Large intestine (tissue), 3 donors: ENCODE measurements at regions not wholly inside any gene's neighbourhood (a gene's known extent, or its start where the extent isn't known, plus 50 kb on each side); places are given as distances from the start of the nearest gene placed in this dataset.

Source experiments
- DNase-seq, 2 donors: peaks; one replicate each; pipeline versions ENCODE4 v3.0.0 to v3.0.0-alpha.2; 2013
- H3K27ac ChIP-seq: one replicate; pipeline ENCODE4 v1.5.1; 2013; ENCODE audit warnings: low read length
- H3K27me3 ChIP-seq: 2 replicates; pipeline ENCODE4 v1.6.1; 2013; ENCODE audit warnings: low read length; ENCODE audit not compliant: control insufficient read depth, insufficient read depth
- H3K36me3 ChIP-seq: 2 replicates; pipeline ENCODE4 v1.6.1; 2013; ENCODE audit warnings: low read length; ENCODE audit not compliant: control insufficient read depth, insufficient read depth
- H3K4me1 ChIP-seq: one replicate; pipeline ENCODE4 v1.6.1; 2013; ENCODE audit warnings: low read length; ENCODE audit not compliant: control insufficient read depth, insufficient read depth
- H3K4me3 ChIP-seq: one replicate; pipeline ENCODE4 v1.5.1; 2013; ENCODE audit warnings: low read length
- H3K9me3 ChIP-seq: one replicate; pipeline ENCODE4 v1.6.1; 2013; ENCODE audit warnings: mild to moderate bottlenecking, low read depth, low read length, moderate library complexity; ENCODE audit not compliant: control insufficient read depth
- WGBS: methylation state at CpG from one replicate; pipeline ENCODE4 v1.1.5; 2013; ENCODE audit warnings: low lambda C conversion rate; ENCODE audit not compliant: insufficient coverage; 5-methylcytosine and 5-hydroxymethylcytosine counted together

DNA sequence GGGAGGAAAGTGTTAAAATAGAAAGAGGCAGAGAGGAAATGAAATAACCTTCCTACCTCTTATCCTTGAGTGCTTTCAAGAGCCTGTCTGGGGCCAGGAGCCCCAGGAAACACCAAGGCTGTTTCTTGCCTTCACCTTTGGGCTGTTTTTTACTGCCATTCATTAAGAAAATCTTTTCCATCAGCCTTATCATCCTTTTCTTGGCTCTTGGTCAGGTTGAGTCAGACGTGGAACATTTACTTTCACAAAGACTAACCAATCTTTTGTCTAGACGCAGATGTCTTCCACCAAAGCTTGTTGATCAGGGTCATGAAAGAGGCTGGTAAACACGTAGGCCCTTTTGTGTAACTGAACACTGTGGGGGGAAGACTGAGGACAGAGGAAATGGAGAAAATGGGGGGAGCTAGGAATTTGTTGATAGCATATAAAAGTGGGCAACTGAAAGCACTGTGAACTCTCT is 151.0 kb upstream of the THBS1 start:
- Histone ChIP-seq H3K4me3 (no peak overlapping the region), H3K36me3 (no peaks in the 10 kb centered on the region), H3K4me1 (peaks cover 9% of the 10 kb centered on the region), H3K9me3 (no peaks in the 10 kb centered on the region), H3K27me3 (no peaks in the 10 kb centered on the region), H3K27ac (peak overlapping the region; percentile 13)
- peak in 1 of 2 donors; percentile 65 for DNase-seq
- WGBS, result no CpG with 5 or more reads among the region's 3 CpGs

DNA sequence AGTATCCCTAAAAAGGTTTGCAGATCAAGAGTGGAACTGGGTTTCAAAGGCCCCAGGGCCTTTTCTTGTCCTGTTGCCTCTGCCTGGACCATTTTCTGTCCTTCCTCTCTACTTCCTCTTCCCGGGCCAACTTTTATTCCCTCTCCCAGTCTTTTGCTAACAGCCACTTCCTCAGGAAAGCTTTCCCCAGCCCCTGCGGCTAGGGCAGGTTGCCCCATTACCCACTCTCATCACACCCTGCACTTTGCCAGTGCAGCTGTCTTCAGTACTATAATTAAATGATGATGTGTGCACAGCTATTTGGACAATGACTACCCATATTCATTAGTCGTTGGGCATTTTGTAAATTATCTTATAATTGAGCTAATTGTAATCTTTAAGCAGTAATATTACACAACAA is 150.5 kb upstream of the THBS1 start:
- no peaks in the 10 kb centered on the region for H3K36me3 ChIP-seq
- peak overlapping the region; percentile 13 for H3K27ac ChIP-seq
- no peaks in the 10 kb centered on the region for H3K9me3 ChIP-seq
- no peaks in the 10 kb centered on the region for H3K27me3 ChIP-seq
- WGBS, result 100% methylated on average over 1 of the region's 3 CpGs
- H3K4me1 ChIP-seq, result peaks cover 9% of the 10 kb centered on the region
- H3K4me3 ChIP-seq, result no peak overlapping the region
- DNase-seq, result no peak

DNA sequence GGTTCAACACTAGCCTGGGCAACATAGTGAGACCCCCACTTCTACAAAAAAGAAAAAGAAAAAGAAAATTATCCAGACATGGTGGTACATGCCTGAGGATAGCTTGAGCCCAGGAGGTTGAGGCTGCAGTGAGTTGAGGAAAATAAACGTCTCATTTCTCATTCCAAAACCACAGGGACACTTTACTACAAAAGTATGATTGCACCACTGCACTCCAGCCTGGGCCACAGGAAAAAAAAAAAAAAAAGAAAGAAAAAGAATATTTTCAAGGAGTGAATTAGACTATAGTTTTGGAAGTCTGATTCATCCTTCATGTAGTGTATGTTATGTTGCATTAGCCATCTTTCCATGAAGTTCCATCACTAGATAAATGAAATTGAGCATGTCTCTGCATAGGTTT is 149.5 kb upstream of the THBS1 start:
- Histone ChIP-seq H3K9me3 (no peaks in the 10 kb centered on the region), H3K27ac (no peak overlapping the region), H3K4me1 (peaks cover 9% of the 10 kb centered on the region), H3K4me3 (no peak overlapping the region), H3K27me3 (no peaks in the 10 kb centered on the region), H3K36me3 (no peaks in the 10 kb centered on the region)
- DNase-seq, result no peak
- WGBS, result 89% methylated on average over 1 of the region's 1 CpG

DNA sequence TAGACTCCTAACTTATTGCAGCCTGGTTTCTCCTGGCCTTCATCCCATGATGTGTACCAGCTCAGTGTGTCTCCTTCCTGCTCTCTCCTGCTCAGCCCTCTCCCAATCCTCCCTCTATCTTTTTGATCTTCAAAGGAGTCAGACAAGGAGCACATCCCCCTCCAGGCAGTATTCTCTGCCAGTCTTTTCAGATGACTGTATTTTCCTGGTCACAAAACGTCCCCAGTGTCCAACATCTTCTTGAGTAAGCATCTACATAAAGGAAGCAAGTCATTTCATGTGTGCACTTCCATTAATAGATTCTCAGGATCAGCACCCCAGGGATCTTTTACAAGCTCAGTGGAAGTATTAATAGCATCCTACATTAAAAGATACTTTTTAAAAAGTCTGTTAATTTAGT is 148.9 kb upstream of the THBS1 start:
- Histone ChIP-seq H3K4me1 (peaks cover 9% of the 10 kb centered on the region), H3K36me3 (no peaks in the 10 kb centered on the region), H3K27me3 (no peaks in the 10 kb centered on the region), H3K4me3 (no peak overlapping the region), H3K27ac (no peak overlapping the region), H3K9me3 (no peaks in the 10 kb centered on the region)
- WGBS, result 60% methylated on average over 1 of the region's 1 CpG
- DNase-seq, result no peak

DNA sequence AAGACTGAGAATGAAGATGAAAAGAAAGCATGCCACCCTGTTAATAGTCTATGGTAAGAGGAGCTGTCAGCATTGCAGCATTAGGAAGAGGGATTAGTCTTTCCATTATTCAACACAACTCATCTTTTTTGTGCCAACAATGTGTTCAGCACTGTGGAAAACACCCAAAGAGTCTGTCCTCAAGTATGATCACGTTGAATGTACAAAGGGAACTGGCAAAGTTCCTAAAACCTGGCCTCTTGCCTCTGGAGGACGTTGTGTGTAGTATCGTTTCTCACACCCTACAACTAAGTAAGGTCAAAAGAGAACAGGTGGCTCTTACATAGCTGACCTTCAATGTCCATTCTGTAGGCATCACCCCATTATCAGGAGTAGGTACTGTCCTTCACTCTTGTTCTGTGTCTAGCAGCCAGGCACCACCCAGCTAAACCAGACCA is 147.9 kb upstream of the THBS1 start:
- no peak overlapping the region for H3K27ac ChIP-seq
- no peaks in the 10 kb centered on the region for H3K36me3 ChIP-seq
- no CpG with 5 or more reads among the region's 3 CpGs for WGBS
- no peak overlapping the region for H3K4me3 ChIP-seq
- no peaks in the 10 kb centered on the region for H3K27me3 ChIP-seq
- no peaks in the 10 kb centered on the region for H3K9me3 ChIP-seq
- no peak for DNase-seq
- H3K4me1 ChIP-seq, result peaks cover 9% of the 10 kb centered on the region

DNA sequence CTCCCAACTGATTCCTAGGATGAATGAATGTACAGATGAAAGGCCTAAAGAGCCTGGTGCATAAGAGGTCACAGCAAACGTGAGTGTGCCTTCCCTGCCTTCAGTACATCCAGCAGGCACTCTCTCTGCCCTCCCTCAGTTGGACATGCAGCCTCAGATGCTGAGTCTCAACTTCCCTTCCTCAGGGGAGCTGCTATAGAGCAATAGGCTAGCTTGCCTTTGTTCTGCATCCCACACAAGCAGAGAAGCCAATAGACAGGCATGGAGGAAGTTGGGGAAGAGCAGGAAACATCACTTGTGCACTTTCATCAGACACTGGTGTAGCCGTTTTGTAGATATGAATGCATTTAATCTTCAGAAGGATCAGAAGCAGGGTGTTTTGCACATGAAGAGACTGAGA is 147.5 kb upstream of the THBS1 start:
- no peak for DNase-seq
- peaks cover 8% of the 10 kb centered on the region for H3K4me1 ChIP-seq
- no peak overlapping the region for H3K27ac ChIP-seq
- no peaks in the 10 kb centered on the region for H3K36me3 ChIP-seq
- WGBS, result 88% methylated on average over 1 of the region's 2 CpGs
- H3K27me3 ChIP-seq, result no peaks in the 10 kb centered on the region
- H3K9me3 ChIP-seq, result no peaks in the 10 kb centered on the region
- H3K4me3 ChIP-seq, result no peak overlapping the region

DNA sequence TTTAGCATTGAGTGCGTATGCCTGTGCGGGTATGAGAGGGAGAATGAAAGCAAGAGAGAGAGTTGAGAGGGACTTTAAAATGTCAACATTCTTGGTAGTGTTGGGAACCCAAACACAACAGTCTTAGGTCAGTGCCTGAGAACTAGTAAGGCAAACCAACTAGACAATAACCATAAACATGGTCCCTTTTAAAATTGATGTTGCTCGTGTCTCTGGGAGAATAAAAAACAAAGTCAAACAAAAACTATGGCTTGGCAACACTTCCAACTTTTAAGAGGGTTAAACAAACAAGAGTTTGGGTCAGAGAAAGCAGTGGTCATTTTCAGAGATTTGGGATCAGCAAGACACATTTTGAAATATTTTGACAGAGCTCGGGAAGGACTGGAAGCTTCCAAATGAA is 146.7 kb upstream of the THBS1 start:
- Histone ChIP-seq H3K9me3 (no peaks in the 10 kb centered on the region), H3K4me3 (no peak overlapping the region), H3K27ac (no peak overlapping the region), H3K4me1 (peaks cover 5% of the 10 kb centered on the region), H3K36me3 (no peaks in the 10 kb centered on the region), H3K27me3 (no peaks in the 10 kb centered on the region)
- 100% methylated on average over 1 of the region's 4 CpGs for WGBS
- no peak for DNase-seq

DNA sequence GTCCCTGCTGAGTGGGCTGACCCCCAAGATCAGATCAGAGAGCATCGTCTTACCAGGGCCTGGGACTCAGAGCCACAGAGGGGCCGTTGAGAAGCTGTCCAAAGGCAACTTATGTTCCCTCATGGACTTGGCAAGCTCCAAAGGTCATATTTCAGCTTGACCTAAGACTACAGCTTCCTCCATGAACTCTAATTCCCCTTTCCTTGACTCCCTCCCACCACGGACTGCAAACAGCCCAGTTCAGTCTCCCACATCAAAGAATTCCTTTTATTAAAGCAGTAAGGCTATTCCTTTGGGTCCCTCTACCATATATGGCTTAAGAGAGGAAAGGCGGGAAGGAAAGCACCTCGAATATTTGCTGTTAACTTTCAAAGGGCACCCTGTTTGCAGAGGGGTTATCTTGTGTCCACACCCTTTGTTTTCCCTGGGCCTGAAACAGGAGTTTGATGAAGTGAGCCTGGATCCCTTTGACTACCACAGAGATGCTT is 146.1 kb upstream of the THBS1 start:
- no CpG with 5 or more reads among the region's 5 CpGs for WGBS
- no peak for DNase-seq
- H3K9me3 ChIP-seq, result no peaks in the 10 kb centered on the region
- no peak overlapping the region for H3K4me3 ChIP-seq
- H3K36me3 ChIP-seq, result no peaks in the 10 kb centered on the region
- peaks cover under 1% of the 10 kb centered on the region for H3K4me1 ChIP-seq
- no peaks in the 10 kb centered on the region for H3K27me3 ChIP-seq
- no peak overlapping the region for H3K27ac ChIP-seq

DNA sequence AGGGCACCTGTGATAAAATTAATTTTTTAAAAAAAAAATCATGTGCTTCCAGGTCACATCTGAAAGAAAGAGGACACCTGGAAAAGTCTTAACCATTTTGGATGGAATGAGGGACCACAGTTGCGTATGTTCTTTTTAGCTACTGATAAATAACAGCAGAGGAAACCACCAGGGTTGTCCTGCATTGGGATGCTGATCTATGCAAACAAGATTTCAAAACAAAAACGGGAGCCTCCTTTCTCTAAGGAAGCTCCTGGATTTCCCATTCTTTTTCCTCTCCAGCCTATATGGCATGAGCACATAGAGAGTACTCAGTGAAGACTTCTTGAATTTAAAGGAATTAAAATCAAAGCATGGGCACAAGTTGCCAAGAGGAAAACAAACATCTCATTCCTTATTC is 145.6 kb upstream of the THBS1 start:
- DNase-seq, result no peak
- H3K27ac ChIP-seq, result no peak overlapping the region
- no peaks in the 10 kb centered on the region for H3K36me3 ChIP-seq
- no peaks in the 10 kb centered on the region for H3K9me3 ChIP-seq
- no peaks in the 10 kb centered on the region for H3K4me1 ChIP-seq
- no CpG with 5 or more reads among the region's 2 CpGs for WGBS
- no peaks in the 10 kb centered on the region for H3K27me3 ChIP-seq
- no peak overlapping the region for H3K4me3 ChIP-seq

DNA sequence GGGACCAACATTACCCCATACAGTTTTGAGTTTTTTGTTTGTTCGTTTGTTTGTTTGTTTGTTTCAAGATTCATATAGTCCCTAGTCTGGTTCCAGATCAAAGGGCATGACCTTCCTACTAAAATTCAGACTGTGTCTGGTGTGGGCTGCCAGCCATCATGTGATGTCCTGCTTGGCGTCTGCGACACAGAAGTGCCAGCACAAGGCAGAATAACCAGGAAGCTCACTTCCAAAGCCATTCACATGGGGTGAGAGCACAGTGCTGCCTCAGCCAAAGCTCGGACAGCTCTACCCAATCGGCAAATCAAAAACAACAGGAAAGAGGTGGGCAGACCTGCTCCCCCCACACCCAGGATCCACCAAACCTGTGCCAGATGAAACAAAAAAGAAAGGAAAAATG is 142.6 kb upstream of the THBS1 start:
- Histone ChIP-seq H3K27ac (no peak overlapping the region), H3K4me1 (no peaks in the 10 kb centered on the region), H3K9me3 (no peaks in the 10 kb centered on the region), H3K4me3 (no peak overlapping the region), H3K27me3 (no peaks in the 10 kb centered on the region), H3K36me3 (no peaks in the 10 kb centered on the region)
- WGBS, result 100% methylated on average over 1 of the region's 5 CpGs
- DNase-seq, result no peak

DNA sequence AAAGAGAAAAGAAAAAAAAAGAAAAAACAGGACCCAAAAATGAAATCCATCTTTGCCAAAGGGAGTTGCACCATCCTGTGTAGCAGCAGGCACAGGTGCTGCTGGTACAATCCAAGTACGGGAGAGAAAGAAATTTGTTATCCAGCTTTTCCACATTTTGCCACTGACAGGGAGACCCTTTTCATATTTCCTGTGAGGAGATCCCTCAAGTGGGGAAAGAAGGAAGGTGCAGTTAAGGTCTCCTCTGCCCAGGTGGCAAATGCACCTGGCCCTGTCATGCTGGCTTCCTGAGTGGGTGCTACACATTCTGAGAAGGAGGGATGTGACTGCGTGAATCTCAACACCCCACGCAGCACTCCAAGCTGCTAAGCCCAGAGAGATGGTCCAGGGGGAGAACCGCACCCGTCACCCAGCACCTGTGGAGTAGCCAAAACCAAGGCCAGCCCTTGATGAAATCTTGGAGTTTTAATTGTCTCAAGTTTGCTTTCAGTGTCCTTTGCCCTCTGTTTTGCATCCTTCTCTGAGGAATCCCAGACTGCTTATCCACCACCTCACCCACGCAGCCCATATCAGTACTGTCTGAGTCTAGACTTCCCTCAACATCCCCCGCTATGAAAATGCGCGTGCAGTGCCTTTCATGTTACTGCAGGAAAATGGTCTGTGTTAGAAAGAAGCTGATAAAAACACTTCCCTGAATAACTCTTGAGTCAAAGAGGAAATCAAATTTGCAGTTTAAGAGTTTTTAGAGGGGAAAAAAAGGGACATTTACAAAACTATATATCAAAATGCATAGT is 141.9 kb upstream of the THBS1 start:
- WGBS, result 63% methylated on average over 2 of the region's 9 CpGs
- no peak overlapping the region for H3K27ac ChIP-seq
- no peaks in the 10 kb centered on the region for H3K36me3 ChIP-seq
- H3K27me3 ChIP-seq, result no peaks in the 10 kb centered on the region
- no peaks in the 10 kb centered on the region for H3K9me3 ChIP-seq
- no peaks in the 10 kb centered on the region for H3K4me1 ChIP-seq
- DNase-seq, result no peak
- H3K4me3 ChIP-seq, result no peak overlapping the region
